HG03196 (cell line): ENCODE measurements at regions not wholly inside any gene's neighbourhood (a gene's known extent, or its start where the extent isn't known, plus 50 kb on each side); places are given as distances from the start of the nearest gene placed in this dataset.
"Not testable (repeated sequence)": the region's sequence is repeated elsewhere in the genome, so short reads cannot be mapped to it uniquely, and the experiment has no call there.

Experiments
- ATAC-seq: cut with Tn5 transposase; IDR thresholded peaks from one replicate; pipeline ENCODE4 v1.9.1; 2021; ENCODE audit not compliant: unreplicated experiment

DNA sequence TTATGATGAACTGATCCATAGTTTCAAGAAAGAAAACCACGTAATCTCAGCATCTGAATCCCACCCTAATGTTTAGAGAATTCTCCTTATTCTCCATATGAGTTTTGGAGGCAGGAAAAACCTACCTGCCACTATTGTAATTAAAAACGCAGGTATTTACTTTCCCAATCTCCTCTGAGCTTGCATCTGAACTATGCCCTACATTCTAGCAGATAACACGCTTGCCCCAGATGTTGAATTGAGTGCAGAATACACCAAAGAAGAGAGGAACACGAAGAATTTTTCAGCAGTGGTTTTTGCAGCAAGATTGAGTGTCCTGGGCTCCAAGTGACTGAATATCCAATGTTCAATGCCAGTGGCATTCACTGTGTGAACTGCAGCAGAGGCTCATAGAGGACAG, 182.4 kb downstream of the COX18 start:
- ATAC-seq, result no peak

DNA sequence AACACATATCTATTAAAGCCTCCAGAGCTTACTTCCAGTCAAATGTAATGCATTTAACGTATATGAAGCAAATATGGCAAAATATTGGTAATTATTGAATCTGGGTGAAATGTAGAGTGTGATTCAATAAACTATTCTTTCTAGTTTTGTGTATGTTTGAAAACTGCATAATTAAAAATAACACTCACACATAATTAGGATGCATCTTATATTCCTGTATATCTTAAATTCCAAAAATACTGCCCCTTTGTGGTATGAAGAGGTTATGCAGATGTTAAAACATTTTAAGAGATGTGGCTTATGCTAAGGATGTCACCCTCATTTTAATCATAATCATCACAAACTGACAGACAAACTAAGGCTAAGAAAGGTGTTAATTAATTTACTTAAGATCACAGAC, 182.9 kb downstream of the COX18 start:
- no peak for ATAC-seq

DNA sequence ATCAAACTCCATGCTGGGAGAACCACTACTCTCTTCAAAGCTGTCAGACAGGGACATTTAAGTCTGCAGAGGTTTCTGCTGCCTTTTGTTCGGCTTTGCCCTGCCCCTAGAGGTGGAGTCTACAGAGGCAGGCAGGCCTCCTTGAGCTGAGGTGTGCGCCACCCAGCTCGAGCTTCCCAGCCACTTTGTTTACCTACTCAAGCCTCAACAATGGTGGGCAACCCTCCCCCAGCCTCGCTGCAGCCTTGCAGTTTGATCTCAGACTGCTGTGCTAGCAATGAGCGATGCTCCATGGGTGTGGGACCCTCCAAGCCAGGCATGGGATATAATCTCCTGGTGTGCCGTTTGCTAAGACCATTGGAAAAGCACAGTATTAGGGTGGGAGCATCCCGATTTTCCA, 185.3 kb downstream of the COX18 start:
- ATAC-seq, result not testable (repeated sequence)

DNA sequence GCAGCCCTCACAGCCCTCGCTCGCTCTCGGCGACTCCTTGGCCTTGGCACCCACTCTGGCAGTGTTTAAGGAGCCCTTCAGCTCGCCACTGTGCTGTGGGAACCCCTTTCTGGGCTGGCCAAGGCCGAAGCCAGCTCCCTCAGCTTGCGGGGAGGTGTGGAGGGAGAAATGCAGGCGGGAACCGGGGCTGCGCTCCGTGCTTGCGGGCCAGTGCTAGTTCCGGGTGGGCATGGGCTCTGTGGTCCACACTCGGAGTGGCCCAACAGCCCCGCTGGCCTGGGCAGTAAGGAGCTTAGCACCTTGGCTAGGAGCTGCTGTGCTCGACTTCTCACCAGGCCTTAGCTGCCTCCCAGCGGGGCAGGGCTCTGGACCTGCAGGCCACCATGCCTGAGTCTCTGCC, 192.6 kb downstream of the COX18 start:
- no peak for ATAC-seq

DNA sequence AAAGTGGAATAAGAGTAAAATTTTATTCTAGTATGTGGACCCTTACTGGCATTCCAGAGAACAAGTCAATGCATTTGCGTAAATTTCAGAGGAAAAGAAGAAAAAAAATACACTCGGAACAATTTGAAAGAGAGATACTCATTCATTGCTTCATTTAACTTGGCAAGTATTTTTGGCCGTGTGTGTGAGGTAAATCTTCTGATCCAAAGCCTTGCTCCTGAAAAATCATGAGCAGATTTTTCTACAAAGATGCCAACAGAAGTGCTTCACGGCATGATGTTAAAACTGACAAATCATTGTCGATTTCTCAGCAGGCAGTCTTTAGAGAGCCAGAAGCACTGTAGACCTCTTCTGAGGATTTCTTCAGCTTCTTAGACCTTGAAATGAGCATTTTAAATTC, 194.0 kb downstream of the COX18 start:
- ATAC-seq, result no peak

DNA sequence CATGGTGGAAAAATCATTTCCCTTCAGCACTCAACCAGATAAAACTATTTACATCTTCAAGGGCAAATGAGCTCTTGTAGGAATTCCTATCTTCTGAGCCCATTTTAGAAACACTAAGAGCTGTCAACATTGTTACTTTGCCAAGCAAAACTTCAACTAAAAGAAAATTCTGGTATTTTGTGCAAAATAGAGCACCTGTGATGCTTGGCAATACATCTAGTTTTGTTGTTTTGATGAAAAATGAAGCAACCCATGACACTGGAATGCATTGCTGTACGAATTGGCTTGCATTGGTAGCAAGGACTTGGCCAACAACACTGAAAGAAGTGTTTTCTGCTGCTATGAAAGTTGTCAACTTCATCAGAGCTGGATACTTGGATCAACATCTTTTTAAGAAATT, 194.4 kb downstream of the COX18 start:
- ATAC-seq, result no peak

DNA sequence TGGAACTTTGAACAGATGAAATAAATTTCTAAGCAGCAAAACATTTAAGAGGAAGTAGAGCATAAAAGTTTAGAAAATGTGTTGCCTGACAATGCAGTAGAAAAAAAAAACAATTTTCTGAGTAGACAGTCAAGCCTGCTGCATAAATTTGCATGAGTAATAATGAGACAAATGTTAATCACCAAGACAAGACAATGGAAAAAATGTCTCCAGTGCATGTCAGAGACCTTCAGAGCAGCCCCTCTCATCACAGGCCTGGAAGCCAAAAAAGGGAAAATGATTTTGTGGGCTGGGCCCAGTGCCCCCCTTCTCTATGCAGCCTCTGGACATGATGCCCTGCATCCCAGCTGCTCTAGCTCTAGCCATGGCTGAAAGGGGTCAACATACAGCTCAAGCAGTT, 204.6 kb downstream of the COX18 start:
- ATAC-seq, result no peak

DNA sequence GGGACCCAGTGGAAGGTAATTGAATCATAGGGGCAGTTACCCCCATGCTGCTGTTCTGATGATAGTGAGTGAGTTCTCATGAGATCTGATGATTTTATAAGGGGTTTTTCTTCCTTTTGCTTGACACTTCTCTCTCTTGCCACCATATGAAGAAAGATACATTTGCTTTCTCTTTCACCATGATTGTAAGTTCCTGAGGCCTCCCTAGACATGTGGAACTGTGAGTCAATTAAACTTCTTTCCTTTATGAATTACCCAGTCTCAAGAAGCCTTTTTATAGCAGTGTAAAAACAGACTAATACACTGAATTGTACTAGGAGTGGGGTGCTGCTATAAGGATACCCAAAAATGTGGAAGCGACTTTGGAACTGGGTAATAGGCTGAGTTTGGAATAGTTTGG, 205.2 kb downstream of the COX18 start:
- not testable (repeated sequence) for ATAC-seq

DNA sequence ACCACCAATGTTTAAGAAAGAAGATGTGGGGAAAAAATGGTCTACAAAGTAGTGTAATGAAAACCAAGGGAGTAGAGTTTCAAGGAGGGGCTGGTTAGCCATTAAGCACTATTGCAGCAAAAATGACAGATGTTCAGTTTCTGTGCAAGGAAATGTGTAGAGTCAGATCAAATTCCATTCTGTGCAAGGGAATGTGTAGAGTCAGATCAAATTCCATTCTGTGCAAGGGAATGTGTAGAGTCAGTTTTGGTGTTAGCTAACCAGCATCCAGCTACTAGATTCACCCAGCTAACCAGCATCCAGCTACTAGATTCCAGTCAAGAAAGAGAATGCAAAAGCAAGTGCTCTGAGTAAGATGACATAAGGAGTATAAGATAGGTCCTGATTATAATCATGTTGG, 208.8 kb downstream of the COX18 start:
- ATAC-seq, result no peak

DNA sequence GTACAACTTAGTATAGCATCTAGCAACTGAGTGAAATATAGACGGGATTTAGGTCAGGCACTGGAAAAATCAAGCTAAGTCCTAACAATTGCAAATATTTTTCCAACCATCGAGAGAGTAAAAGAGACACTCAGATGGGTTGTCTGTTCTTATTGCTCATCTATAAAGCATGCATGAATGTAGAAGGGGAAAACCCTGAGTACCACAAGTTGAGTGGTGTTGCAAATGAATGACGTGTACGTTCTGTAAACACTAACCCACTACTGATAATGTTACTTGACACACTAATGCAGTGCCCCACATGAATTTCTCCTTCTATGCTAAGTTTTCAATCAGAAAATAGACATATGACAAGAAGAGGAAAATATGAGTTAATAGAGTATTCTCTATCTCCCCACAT, 211.2 kb downstream of the COX18 start:
- no peak for ATAC-seq

DNA sequence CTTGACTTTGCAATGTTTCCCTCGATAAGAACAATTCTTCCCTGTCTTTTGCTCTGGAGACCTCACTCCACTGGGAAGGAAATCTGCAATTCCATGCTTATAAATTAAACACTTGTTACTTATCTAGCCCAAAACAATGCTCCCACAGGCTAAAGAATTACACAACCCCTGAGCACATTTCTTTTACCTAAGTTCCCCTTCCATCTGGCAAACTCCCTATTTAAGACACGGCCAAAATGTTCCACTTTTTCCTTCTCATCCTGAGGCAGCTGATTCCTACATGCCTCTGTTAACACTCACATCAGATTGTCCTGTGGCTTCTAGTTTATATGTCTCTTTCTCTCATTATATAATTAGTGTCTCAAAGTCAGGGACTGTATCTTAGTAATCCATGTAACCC, 211.7 kb downstream of the COX18 start:
- ATAC-seq, result no peak

DNA sequence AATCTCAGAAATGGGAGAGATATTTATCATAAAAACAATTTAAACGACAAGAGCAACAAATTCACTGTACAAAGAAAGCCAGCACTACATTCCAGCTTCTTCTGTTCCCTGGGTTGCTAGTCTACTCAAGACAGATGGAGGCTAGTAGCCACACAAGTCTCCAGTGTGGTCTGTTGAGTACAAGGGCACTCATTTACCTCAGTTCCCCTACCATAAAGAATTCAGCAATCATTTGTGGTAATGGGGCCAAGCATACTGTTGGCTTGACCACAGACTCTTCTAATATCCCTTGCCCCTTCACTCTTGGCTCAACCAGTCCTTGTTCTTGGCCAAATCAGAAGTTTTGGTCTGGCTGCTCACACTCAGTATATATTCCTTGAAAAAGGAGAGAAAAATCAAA, 212.3 kb downstream of the COX18 start:
- ATAC-seq, result no peak

DNA sequence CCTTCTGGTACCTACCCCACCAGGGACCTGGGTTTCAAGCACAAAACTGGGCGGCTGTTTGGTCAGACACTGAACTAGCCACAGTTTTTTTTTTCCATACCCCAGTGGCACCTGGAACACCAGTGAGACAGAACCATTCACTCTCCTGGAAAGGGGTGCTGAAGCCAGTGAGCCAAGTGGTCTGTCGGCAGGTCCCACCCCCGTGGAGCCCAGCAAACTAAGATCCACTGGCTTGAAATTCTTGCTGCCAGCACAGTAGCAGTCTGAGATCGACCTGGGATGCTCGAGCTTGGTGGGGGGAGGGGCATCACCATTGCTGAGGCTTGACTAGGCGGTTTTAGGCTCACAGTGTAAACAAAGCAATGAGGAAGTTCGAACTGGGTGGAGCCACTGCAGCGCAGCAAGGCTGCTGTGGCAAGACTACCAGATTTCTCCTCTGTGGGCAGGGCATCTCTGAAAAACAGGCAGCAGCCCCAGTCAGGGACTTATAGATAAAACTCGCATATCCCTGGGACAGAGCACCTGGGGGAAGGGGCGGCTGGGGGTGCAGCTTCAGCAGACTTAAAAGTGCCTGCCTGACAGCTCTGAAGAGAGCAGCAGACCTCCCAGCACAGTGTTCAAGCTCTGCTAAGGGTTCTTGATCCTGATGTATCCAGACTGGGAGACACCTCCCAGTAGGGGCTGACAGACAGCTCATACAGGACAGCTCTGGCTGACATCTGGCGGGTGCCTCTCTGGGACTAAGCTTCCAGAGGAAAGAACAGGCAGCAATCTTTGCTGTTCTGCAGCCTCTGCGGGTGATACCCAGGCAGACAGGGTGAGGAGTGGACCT, 223.0 kb downstream of the COX18 start:
- no peak for ATAC-seq

DNA sequence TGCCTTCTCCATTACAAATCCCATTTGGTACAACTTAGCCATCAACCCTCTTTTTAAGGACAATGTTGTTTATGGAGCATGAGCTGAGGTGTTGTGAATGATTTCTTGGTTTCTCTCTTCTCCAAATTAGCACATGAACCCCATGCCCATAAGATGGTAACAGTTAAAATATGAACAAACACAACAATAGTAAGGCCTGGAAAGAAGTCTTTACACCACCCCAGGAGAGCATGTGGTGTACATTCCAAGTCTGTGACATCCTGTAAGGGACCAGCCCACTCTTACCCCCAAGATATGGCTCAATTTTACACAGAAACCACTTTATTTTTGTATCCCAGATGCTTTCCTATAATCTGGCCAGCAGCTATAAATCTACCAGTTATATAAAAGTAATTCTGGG, 226.1 kb downstream of the COX18 start:
- no peak for ATAC-seq

DNA sequence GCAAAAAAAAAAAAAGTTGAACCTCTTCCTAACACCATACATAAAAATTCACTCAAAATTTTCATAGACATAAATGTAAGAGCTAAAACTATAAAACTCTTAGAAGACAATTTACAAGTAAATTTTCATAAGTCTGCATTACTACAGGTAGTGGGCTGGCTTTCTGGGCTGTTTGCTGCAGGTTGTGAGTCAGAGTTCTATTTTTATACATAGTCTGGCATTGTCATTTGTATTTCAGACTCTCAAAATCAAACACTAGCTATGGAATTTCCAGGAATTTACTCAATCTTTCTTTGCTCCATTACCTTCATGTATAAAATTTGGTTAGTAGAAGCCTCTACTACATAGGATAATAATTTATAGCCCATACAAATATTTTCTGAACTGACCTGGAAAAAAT, 227.2 kb downstream of the COX18 start:
- ATAC-seq, result no peak

DNA sequence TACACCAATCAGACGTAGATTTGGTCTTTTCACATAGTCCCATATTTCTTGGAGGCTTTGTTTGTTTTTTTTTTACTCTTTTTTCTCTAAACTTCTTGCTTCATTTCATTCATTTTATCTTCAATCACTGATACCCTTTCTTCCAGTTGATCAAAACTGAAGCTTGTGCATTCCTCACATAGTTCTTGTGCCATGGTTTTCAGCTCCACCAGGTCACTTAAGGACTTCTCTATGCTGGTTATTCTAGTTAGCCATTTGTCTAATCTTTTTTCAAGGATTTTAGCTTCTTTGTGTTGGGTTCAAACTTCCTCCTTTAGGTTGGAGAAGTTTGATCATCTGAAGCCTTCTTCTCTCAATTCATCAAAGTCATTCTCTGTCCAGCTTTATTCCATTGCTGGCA, 229.3 kb downstream of the COX18 start:
- not testable (repeated sequence) for ATAC-seq

DNA sequence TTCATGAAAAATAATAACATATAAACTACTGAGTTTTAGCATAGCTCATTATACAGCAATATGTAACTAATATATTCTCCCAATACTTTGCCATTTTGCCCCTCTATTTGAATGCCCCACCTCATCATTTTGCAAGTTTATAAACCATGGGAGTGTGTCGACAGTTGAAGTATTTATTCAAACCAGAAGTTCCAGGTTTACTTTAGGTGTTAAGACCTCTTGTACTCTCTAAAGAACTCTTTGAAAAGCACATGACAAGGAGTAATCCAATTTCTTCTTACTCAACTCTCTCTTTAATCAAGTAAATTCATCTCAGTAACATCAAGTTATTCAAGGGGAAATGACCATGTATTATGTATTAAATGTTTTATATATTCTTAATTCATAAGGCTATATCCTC, 240.7 kb downstream of the COX18 start:
- ATAC-seq, result no peak

DNA sequence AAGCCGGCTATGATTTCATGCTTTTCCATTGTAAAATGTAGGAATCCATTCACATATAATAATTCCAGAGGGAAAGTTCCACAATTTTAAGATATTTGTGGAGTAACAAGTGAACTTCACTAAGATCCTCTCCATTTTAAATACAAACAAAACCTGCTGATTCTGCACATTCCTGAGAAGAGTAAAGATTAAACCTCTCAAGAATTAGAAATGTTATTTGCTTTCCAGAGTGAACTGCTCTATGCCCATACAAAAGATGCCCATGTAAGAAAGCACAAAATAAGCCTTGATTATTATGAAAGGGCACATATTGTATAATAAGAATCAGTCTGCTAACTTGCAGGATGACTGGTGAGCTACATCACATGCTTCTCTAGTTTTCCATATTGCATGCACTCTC, 241.5 kb downstream of the COX18 start:
- ATAC-seq, result no peak

DNA sequence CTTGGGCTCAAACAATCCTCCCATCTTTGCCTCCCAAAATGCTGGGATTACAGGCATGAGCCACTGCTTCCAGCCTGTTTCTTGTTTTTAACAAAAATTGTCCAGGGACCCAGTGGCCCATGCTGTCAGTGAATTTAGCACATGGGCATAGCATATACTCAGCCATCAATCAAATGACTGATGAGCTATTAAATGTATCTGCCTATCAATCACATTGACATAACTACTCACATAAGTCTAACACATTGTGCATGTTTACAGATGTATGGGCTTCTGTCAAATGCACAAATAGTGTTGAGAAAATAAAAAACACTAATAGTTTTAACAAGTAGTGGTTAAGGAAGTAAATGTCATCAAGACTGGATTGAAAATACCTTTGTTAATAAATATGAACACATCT, 249.4 kb downstream of the COX18 start:
- no peak for ATAC-seq

DNA sequence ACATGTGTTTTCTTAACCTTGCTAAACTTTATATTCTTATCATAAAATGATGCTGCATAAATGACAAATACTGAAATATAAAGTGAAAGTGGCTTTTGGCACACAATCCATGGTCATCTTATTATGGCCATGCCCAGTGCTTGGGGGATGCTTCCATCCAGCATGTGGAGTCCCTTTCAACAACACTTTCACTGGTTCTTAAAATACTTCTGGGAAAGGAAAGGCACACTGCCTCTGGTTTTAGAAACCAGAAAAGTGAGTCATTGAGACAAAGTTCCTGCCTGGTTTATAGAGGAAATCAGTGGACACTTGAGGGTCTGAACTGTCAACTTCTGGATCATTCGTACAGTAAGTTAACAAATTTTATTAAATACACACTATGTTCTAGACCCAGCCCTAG, 248.0 kb upstream of the ADAMTS3 start:
- ATAC-seq, result no peak

DNA sequence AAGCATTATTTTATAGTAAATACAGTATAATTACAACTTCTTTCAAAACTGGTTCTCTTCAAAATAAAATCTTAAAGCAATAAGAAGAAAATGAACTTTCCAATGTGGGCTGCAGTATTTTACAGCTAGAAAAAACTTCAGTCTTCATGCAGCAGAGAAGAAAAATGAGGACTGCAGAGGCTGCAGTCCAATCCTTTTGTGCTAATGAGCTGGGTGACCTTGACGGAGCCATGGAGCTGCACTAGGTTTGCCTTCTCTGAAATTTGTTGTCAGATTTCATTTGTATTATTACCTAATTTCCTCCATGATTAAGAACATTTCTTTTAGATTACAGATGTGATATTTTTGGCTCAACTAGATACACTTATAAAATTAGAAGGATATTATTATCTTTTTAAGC, 245.2 kb upstream of the ADAMTS3 start:
- ATAC-seq, result no peak

DNA sequence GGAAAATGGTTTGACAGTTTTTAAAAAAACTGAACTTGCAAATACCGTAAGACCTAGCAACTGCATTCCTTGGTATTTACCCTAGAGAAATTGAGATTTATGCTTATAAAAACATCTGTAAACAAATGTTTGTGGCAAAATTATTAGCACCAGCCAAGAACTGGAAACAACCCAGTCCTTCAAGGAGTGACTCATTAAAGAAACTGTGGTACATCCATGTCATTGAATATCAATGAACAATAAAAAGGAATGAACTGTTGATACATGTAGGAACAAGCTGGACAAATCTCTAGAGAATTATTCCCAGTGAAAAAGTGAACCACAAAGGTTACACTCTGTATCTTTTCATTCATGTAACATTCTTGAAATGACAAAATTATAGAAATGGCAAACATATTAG, 240.2 kb upstream of the ADAMTS3 start:
- no peak for ATAC-seq

DNA sequence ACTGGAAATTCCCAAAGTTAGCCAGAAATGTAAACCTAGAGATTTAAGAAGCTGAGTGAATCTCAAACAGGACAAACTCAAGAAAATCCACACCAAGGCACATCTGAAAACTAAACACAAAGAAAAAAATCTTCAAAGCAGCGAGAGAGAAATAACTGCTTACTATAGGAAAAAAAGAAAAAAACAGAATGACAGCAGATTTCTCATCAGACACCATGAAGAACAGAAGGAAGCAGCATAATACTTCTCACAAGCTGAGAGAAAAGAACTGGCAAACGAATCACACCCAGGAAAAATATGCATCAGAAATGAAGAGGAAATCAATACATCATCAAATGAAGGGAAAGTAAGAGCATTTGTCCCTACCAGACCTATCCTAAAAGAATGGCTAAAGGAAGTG, 236.3 kb upstream of the ADAMTS3 start:
- ATAC-seq, result no peak
